H1 (cell line): ENCODE measurements at regions not wholly inside any gene's neighbourhood (a gene's known extent, or its start where the extent isn't known, plus 50 kb on each side); places are given as distances from the start of the nearest gene placed in this dataset.

Experiments
- CTCF ChIA-PET: fragments of 300-600 bp; sonication (Branson Sonifier 250); formaldehyde crosslinking; loops from one replicate; lab custom pipeline; 2021; ENCODE audit not compliant: partially characterized antibody; lab: Charles Lee
- POLR2A ChIA-PET: fragments of 300-600 bp; sonication (Branson Sonifier 250); formaldehyde crosslinking; loops from one replicate; lab custom pipeline; 2021; ENCODE audit warnings: inconsistent platforms; ENCODE audit not compliant: partially characterized antibody; lab: Charles Lee
- DNase-seq, 2 experiments: peaks; one replicate each; pipeline versions ENCODE4 v3.0.0 to v3.0.0-alpha.2; 2010 to 2022; ENCODE audit warnings: low spot score in 2 of 2, low read depth in 1 of 2, mixed read lengths in 1 of 2
- FAIRE-seq: peaks from 2 replicates; lab custom pipeline; 2011; peaks lifted over from hg19 to GRCh38; lab: Jason Lieb, UNC
- H2AFZ ChIP-seq: 2 replicates; pipeline ENCODE4 v1.8.1; 2012; ENCODE audit warnings: low read length, inconsistent platforms
- H2AK5ac ChIP-seq: 2 replicates; pipeline ENCODE4 v1.6.1; 2013; ENCODE audit warnings: low read depth, low read length
- H2BK120ac ChIP-seq: replicated peaks from 2 replicates; pipeline ENCODE3; 2013; ENCODE audit warnings: low read depth, low read length, inconsistent platforms
- H2BK12ac ChIP-seq: 2 replicates; pipeline ENCODE4 v1.6.1; 2013; ENCODE audit warnings: low read depth, low read length
- H2BK15ac ChIP-seq: 2 replicates; pipeline ENCODE4 v1.6.1; 2013; ENCODE audit warnings: low read length
- H2BK20ac ChIP-seq: 2 replicates; pipeline ENCODE4 v1.6.1; 2013; ENCODE audit warnings: low read length
- H2BK5ac ChIP-seq: 2 replicates; pipeline ENCODE4 v1.6.1; 2013; ENCODE audit warnings: low read depth, low read length
- H3K14ac ChIP-seq: 2 replicates; pipeline ENCODE4 v1.6.1; 2013; ENCODE audit warnings: inconsistent platforms; ENCODE audit not compliant: insufficient read length
- H3K18ac ChIP-seq: 2 replicates; pipeline ENCODE4 v1.6.1; 2013; ENCODE audit warnings: low read length; ENCODE audit errors: extremely low read depth
- H3K23ac ChIP-seq: 2 replicates; pipeline ENCODE4 v1.6.1; 2013; ENCODE audit warnings: inconsistent platforms; ENCODE audit not compliant: insufficient read length
- H3K23me2 ChIP-seq: 2 replicates; pipeline ENCODE4 v1.6.1; 2013; ENCODE audit warnings: low read depth, low read length
- H3K27ac ChIP-seq: 2 replicates; pipeline ENCODE4 v1.6.1; 2011; ENCODE audit warnings: low read depth, low read length, inconsistent platforms
- H3K27me3 ChIP-seq, 4 experiments: replicated peaks in 1 of 4; 1 replicate in 1 of 4; 2 replicates in 3 of 4; pipeline versions ENCODE4 v1.6.1 to v1.8.1; 2011 to 2013; ENCODE audit warnings: low read length in 3 of 4, mild to moderate bottlenecking in 3 of 4, inconsistent platforms in 2 of 4, mixed read lengths in 2 of 4, moderate library complexity in 1 of 4; ENCODE audit not compliant: control insufficient read depth in 3 of 4, insufficient read depth in 3 of 4; ENCODE audit errors: extremely low read depth in 1 of 4
- H3K36me3 ChIP-seq, 4 experiments: 2 replicates each; pipeline versions ENCODE4 v1.6.1 to v1.8.1; 2011 to 2013; ENCODE audit warnings: mild to moderate bottlenecking in 4 of 4, low read length in 3 of 4, moderate library complexity in 2 of 4, control low read depth in 1 of 4, inconsistent platforms in 1 of 4; ENCODE audit not compliant: insufficient read depth in 4 of 4, control insufficient read depth in 2 of 4
- H3K4ac ChIP-seq: replicated peaks from 2 replicates; pipeline ENCODE3; 2013; ENCODE audit warnings: low read length, low read depth, mixed read lengths, inconsistent platforms; ENCODE audit not compliant: insufficient read length
- H3K4me1 ChIP-seq, 4 experiments: replicated peaks in 1 of 4; 1 replicate in 1 of 4; 2 replicates in 3 of 4; pipeline versions ENCODE4 v1.6.1 to v1.8.1; 2011 to 2013; ENCODE audit warnings: low read length in 3 of 4, inconsistent platforms in 2 of 4, mixed read lengths in 1 of 4; ENCODE audit not compliant: insufficient read depth in 4 of 4, control insufficient read depth in 3 of 4
- H3K4me2 ChIP-seq, 2 experiments: 2 replicates each; pipeline versions ENCODE4 v1.6.1 to v1.8.1; 2011 to 2013; ENCODE audit warnings: low read depth in 2 of 2, low read length in 2 of 2, control low read depth in 1 of 2, inconsistent platforms in 1 of 2, mild to moderate bottlenecking in 1 of 2; ENCODE audit not compliant: insufficient read depth in 1 of 2
- H3K4me3 ChIP-seq, 4 experiments: fragments of 200-600, 300-600 bp in 1 of 4; sonication (generic), shearing (Covaris generic), sonication (Bioruptor Twin) in 1 of 4; 2 replicates each; pipeline versions ENCODE4 v1.5.1 to v1.8.1; 2011 to 2016; ENCODE audit warnings: low read length in 4 of 4, low read depth in 3 of 4, control low read depth in 2 of 4, inconsistent platforms in 2 of 4, mild to moderate bottlenecking in 2 of 4, mixed read lengths in 1 of 4, moderate library complexity in 1 of 4; ENCODE audit not compliant: insufficient read depth in 2 of 4; ENCODE audit errors: extremely low read depth in 1 of 4
- H3K56ac ChIP-seq: replicated peaks from 2 replicates; pipeline ENCODE3; 2013; ENCODE audit warnings: low read depth, mild to moderate bottlenecking, mixed read lengths, low read length, inconsistent platforms; ENCODE audit not compliant: insufficient read length
- H3K79me1 ChIP-seq: 2 replicates; pipeline ENCODE4 v1.6.1; 2013; ENCODE audit warnings: low read depth, low read length, control low read depth
- H3K79me2 ChIP-seq, 2 experiments: 2 replicates each; pipeline versions ENCODE4 v1.6.1 to v1.8.1; 2012 to 2013; ENCODE audit warnings: low read length in 2 of 2, mild to moderate bottlenecking in 2 of 2, inconsistent platforms in 1 of 2; ENCODE audit not compliant: insufficient read depth in 2 of 2, control insufficient read depth in 1 of 2
- H3K9ac ChIP-seq, 4 experiments: replicated peaks in 1 of 4; 1 replicate in 1 of 4; 2 replicates in 3 of 4; pipeline versions ENCODE4 v1.6.1 to v1.8.1; 2011 to 2013; ENCODE audit warnings: low read depth in 3 of 4, low read length in 3 of 4, control low read depth in 2 of 4, mild to moderate bottlenecking in 2 of 4, moderate library complexity in 2 of 4, inconsistent platforms in 1 of 4; ENCODE audit errors: extremely low read depth in 1 of 4
- H3K9me3 ChIP-seq, 2 experiments: 2 replicates each; pipeline versions ENCODE4 v1.6.1 to v1.8.1; 2012 to 2013; ENCODE audit warnings: mild to moderate bottlenecking in 2 of 2, moderate library complexity in 2 of 2, control low read depth in 1 of 2, inconsistent platforms in 1 of 2, low read depth in 1 of 2, low read length in 1 of 2, mixed read lengths in 1 of 2; ENCODE audit not compliant: insufficient read depth in 2 of 2
- H4K20me1 ChIP-seq, 2 experiments: replicated peaks in 1 of 2; 2 replicates each; pipeline versions ENCODE3 to v1.8.1; 2011 to 2013; ENCODE audit warnings: inconsistent platforms in 2 of 2, low read length in 2 of 2, mild to moderate bottlenecking in 1 of 2; ENCODE audit not compliant: insufficient read depth in 2 of 2, control insufficient read depth in 1 of 2
- H4K5ac ChIP-seq: 2 replicates; pipeline ENCODE4 v1.6.1; 2013; ENCODE audit warnings: low read length, low read depth, mixed read lengths, inconsistent platforms; ENCODE audit not compliant: insufficient read length
- H4K8ac ChIP-seq: 2 replicates; pipeline ENCODE4 v1.8.0; 2013; ENCODE audit warnings: mild to moderate bottlenecking, moderate library complexity, low read length, inconsistent platforms; ENCODE audit not compliant: insufficient read depth; ENCODE audit errors: extremely low read depth
- H4K91ac ChIP-seq: replicated peaks from 2 replicates; pipeline ENCODE3; 2013; ENCODE audit warnings: low read length, mixed read lengths, inconsistent platforms; ENCODE audit not compliant: insufficient read length
- CHD2 ChIP-seq: IDR thresholded peaks from 2 replicates; pipeline ENCODE4 v1.6.1; 2012; ENCODE audit warnings: low read length, improper control_type of control experiment
- SIX5 ChIP-seq: IDR thresholded peaks from 2 replicates; pipeline ENCODE4 v1.6.1; 2011; ENCODE audit warnings: mild to moderate bottlenecking, low read depth, low read length
- WGBS, 2 experiments: shearing (Covaris generic) in 1 of 2; methylation state at CpG; one replicate each; pipeline versions ENCODE4 v1.1.6 to v1.1.7; 2013 to 2015; ENCODE audit warnings: low lambda C conversion rate in 2 of 2, mixed read lengths in 2 of 2, inconsistent platforms in 1 of 2, low coverage in 1 of 2, missing lambda C conversion rate in 1 of 2; ENCODE audit not compliant: insufficient replicate concordance in 2 of 2, insufficient coverage in 1 of 2, insufficient read length in 1 of 2; ENCODE audit errors: extremely low coverage in 1 of 2, missing lambda C conversion rate in 1 of 2; 5-methylcytosine and 5-hydroxymethylcytosine counted together
- TF ChIP-seq, protein P1 (sequence below): IDR thresholded peaks from 2 replicates; pipeline ENCODE4 v1.6.1; 2011; ENCODE audit warnings: low read length, improper control_type of control experiment
- TF ChIP-seq, protein P2 (sequence below), 3 experiments: IDR thresholded peaks; 1 replicate in 2 of 3; 2 replicates in 1 of 3; pipeline versions ENCODE4 v1.5.1 to v1.6.1; 2011; ENCODE audit warnings: low read length in 3 of 3, mild to moderate bottlenecking in 3 of 3, inconsistent platforms in 2 of 3, low read depth in 1 of 3, moderate library complexity in 1 of 3; ENCODE audit not compliant: insufficient read depth in 1 of 3; ENCODE audit errors: control extremely low read depth in 1 of 3
- TF ChIP-seq, protein P3 (sequence below): IDR thresholded peaks from 2 replicates; pipeline ENCODE4 v1.6.1; 2012; ENCODE audit warnings: inconsistent platforms

DNA sequence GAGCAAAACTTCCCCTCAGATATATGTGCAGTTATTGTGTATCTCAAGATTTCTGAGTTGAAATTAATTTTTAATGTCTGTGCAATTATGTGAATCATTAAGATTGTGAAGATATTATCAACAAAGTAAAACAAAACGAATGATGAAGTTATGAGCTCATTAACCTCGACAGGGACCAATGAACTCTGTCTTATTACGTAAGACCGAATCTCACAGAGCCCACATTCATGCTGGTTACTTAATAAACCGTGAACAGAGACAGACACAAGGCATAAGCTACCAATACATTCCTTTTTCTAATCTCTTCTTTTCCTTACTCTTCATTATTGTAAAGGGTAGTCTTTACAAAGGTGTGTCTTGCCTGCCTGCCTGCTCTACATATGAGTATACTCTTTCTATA, 568.7 kb downstream of the RPS29 start:
- Histone ChIP-seq H3K4me2 (no peak overlapping the region), H2BK12ac (no peak overlapping the region), H3K27me3 (no peaks in the 10 kb centered on the region), H3K23me2 (no peaks in the 10 kb centered on the region), H2AK5ac (no peak overlapping the region), H4K8ac (no peak overlapping the region), H3K9ac (no peak overlapping the region), H3K36me3 (no peaks in the 10 kb centered on the region), H3K4me1 (no peaks in the 10 kb centered on the region), H4K5ac (no peak overlapping the region), H4K91ac (no peak overlapping the region), H3K14ac (no peak overlapping the region), H4K20me1 (no peaks in the 10 kb centered on the region), H2AFZ (no peak overlapping the region), H2BK20ac (no peak overlapping the region), H3K79me1 (no peaks in the 10 kb centered on the region), H3K9me3 (no peaks in the 10 kb centered on the region), H3K4me3 (no peak overlapping the region), H3K23ac (no peak overlapping the region), H3K79me2 (no peaks in the 10 kb centered on the region), H3K56ac (no peak overlapping the region), H3K4ac (no peak overlapping the region), H2BK120ac (no peak overlapping the region), H3K27ac (no peak overlapping the region), H2BK15ac (no peak overlapping the region), H3K18ac (no peak overlapping the region), H2BK5ac (no peak overlapping the region)
- no peak for FAIRE-seq
- 94% methylated on average over 5 of the region's 5 CpGs; no CpG with 5 or more reads in 1 of the 2 experiments for WGBS, 2 experiments
- CTCF ChIA-PET = interaction anchor here (0.7 to 1.3 kb wide), 4 partner anchors 25 to 480 kb away, joined by 3 to 4 read pairs (median 3); no protein-coding TSS in a partner anchor
- POLR2A ChIA-PET = no interaction called here
- DNase-seq = no peak
- TF ChIP-seq SIX5 (no peak), CHD2 (no peak)
- TF ChIP-seq, protein P1, sequence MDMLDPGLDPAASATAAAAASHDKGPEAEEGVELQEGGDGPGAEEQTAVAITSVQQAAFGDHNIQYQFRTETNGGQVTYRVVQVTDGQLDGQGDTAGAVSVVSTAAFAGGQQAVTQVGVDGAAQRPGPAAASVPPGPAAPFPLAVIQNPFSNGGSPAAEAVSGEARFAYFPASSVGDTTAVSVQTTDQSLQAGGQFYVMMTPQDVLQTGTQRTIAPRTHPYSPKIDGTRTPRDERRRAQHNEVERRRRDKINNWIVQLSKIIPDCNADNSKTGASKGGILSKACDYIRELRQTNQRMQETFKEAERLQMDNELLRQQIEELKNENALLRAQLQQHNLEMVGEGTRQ = no peak
- TF ChIP-seq, protein P2, sequence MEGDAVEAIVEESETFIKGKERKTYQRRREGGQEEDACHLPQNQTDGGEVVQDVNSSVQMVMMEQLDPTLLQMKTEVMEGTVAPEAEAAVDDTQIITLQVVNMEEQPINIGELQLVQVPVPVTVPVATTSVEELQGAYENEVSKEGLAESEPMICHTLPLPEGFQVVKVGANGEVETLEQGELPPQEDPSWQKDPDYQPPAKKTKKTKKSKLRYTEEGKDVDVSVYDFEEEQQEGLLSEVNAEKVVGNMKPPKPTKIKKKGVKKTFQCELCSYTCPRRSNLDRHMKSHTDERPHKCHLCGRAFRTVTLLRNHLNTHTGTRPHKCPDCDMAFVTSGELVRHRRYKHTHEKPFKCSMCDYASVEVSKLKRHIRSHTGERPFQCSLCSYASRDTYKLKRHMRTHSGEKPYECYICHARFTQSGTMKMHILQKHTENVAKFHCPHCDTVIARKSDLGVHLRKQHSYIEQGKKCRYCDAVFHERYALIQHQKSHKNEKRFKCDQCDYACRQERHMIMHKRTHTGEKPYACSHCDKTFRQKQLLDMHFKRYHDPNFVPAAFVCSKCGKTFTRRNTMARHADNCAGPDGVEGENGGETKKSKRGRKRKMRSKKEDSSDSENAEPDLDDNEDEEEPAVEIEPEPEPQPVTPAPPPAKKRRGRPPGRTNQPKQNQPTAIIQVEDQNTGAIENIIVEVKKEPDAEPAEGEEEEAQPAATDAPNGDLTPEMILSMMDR (IDR thresholded peaks at IDR 0.05; ENCODE audit: control extremely low read depth in 1 of 3, insufficient read depth in 1 of 3, low read depth in 1 of 3, low read length in 3 of 3) = no peak
- TF ChIP-seq, protein P3, sequence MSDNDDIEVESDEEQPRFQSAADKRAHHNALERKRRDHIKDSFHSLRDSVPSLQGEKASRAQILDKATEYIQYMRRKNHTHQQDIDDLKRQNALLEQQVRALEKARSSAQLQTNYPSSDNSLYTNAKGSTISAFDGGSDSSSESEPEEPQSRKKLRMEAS = no peak
